GM12873 (cell line): ENCODE measurements at regions not wholly inside any gene's neighbourhood (a gene's known extent, or its start where the extent isn't known, plus 50 kb on each side); places are given as distances from the start of the nearest gene placed in this dataset.

ENCODE experiments used
- TF ChIP-seq, protein P1 (sequence below): IDR thresholded peaks from 2 replicates; pipeline ENCODE4 v1.5.1; 2012; ENCODE audit warnings: low read depth, mild to moderate bottlenecking, moderate library complexity, low read length, control low read depth; ENCODE audit not compliant: insufficient read depth; ENCODE audit errors: missing control alignments

DNA sequence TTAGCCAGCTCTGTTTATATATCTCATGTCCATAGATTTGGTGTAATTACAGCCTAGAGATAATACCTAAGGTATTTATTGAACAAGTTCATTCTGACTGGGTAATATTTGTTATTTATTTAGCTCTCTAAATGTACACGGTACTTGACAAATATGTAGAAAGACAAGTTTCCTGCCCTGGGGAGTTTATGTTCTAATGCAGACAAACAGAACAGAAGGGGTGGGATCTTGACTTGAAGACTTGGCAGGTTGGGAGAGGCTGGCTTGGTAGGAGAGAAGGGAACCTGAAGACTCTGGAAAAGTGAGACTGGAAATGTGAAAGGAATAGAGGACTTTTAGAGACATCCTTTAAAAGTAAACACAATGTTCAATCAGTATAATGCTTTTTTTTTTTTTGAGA, 97.7 kb upstream of the CDK6 start:
- TF ChIP-seq, protein P1, sequence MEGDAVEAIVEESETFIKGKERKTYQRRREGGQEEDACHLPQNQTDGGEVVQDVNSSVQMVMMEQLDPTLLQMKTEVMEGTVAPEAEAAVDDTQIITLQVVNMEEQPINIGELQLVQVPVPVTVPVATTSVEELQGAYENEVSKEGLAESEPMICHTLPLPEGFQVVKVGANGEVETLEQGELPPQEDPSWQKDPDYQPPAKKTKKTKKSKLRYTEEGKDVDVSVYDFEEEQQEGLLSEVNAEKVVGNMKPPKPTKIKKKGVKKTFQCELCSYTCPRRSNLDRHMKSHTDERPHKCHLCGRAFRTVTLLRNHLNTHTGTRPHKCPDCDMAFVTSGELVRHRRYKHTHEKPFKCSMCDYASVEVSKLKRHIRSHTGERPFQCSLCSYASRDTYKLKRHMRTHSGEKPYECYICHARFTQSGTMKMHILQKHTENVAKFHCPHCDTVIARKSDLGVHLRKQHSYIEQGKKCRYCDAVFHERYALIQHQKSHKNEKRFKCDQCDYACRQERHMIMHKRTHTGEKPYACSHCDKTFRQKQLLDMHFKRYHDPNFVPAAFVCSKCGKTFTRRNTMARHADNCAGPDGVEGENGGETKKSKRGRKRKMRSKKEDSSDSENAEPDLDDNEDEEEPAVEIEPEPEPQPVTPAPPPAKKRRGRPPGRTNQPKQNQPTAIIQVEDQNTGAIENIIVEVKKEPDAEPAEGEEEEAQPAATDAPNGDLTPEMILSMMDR = no peak

DNA sequence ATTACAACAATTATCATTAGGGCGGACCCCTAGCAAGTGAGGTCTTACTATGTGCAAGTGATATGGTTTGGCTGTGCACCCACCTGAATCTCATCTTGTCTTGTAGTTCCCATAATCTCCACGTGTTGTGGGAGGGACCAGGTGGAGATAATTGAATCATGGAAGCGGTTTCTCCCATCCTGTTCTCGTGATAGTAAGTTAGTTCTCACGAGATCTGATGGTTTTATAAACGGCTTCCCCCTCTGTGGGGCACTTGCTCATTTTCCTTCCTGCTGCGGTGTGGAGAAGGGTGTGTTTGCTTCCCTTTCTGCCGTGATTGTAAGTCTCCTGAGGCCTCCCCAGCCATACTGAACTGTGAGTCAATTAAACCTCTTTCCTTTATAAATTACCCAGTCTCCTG, 96.1 kb upstream of the CDK6 start:
- TF ChIP-seq, protein P1 = no peak

DNA sequence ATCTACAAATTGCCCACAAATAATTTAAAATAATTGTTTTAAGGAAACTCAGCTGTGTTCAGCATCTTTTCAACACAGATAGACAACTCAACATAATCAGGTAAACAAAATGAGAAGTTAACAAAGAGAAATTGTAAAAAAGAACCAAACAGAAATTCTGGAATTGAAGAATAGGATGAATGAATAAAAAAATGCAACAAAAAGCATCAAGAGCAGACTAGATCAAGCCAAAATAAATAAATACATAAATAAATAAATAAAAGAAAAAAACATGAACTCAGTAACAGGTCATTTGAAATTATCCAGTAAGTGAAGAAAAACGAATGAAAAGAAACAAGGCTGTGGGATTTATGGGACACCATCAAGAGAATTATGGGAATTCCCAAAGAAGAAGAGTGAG, 94.0 kb upstream of the CDK6 start:
- TF ChIP-seq, protein P1 = no peak

DNA sequence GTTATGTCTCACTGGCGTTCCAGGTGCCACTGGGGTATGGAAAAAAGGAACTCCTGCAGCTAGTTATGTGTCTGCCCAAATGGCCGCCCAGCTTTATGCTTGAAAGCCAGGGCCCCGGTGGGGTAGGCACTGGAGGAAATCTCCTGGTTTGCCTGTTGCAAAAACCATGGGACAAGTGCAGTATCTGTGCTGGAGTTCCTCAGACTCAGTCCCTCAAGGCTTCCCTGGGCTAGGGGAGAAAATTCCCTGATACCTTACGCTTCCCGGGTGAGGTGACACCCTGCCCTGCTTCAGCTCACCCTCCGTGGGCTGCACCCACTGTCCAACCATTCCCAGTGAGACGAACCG, 90.3 kb upstream of the CDK6 start:
- TF ChIP-seq, protein P1 = no peak

DNA sequence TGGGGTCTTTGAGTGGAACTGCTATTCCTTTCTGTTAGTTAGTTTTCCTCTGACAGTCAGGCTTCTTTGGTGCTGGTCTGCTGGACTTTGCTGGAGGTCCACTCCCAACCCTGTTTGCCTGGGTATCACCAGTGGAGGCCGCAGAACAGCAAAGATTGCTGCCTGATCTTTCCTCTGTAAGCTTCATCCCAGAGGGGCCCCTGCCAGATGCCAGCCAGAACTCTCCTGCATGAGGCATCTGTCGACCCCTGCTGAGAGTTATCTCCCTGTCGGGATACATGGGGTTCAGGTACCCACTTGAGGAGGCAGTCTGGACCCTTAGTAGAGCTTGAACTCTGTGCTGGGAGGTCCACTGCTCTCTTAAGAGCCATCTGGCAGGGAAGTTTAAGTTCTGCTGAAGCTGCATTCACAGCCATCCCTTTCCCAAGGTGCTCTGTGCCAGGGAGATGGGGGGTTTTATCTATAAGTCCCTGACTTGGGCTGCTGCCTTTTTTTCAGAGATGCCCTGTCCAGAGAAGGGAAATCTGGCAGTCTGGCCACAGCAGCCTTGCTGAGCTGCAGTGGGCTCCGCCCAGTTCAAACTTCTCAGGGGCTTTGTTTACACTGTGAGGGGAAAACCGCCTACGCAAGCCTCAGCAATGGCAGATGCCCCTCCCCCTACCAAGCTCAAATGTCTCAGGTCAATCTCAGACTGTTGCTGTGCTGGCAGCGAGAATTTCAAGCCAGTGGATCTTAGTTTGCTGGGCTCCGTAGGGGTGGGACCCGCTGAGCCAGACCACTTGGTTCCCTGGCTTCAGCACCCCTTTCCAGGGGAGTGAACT, 89.7 kb upstream of the CDK6 start:
- TF ChIP-seq, protein P1 = no peak

DNA sequence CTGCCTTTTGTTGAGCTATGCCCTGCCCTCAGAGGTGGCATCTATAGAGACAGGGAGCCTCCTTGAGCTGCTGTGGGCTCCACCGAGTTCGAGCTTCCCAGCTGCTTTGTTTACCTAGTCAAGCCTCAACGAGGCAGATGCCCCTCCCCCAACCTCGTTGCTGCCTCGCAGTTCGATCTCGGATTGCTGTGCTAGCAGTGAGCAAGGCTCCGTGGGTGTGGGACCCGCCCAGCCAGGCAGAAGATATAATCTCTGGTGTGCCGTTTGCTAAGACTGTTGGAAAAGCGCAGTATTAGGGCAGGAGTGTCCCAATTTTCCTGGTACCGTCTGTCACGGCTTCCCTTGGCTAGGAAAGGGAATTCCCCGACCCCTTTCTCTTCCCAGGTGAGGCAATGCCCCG, 88.4 kb upstream of the CDK6 start:
- TF ChIP-seq, protein P1 = no peak

DNA sequence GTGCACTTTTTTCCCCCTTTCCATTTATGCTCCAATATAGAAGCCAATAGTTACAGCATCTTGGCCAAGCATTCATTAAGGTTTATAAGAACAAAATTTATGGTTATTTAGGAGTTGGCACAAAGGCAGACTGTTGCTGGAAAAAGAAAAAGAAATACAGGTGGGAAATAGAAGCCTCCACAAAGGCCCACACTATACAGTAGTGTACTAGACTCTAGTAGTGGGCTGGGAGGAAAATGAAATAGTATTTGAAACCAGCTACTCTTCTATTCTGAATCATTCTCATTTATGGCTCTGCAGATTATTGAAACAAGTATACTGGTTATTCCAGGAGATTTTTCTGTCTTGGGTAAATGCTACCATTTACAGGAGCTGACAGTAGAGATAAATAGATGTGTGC, 80.9 kb upstream of the CDK6 start:
- TF ChIP-seq, protein P1 = no peak

DNA sequence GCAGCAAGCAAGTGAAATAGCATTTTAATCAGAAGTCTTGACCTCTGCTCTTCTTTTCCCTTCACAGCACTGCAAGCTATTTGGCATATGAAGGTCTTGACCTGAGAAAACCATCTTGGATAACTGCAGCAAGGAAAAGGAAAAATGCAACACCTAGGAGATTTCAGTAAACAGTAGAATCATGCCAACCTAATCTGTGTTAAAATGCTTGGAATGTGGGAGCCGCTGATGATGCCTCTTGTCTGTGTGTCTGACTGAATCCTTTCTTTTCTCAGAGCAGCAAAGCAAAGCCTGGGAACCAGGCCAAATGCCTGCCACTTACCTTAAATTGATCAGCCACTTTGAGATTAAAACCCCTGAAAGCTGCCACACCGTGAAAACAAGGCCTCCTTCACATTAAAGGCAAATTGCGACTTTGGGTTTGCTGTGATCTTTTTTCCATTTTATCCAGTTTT, 80.4 kb upstream of the CDK6 start:
- TF ChIP-seq, protein P1 = no peak
